Liver (tissue), 8 donors: ENCODE measurements at regions not wholly inside any gene's neighbourhood (a gene's known extent, or its start where the extent isn't known, plus 50 kb on each side); places are given as distances from the start of the nearest gene placed in this dataset.

Source experiments
- DNase-seq: peaks from one replicate; pipeline ENCODE4 v3.0.0-alpha.2; 2017; ENCODE audit warnings: low spot score
- H3K27ac ChIP-seq, 2 donors: one replicate each; pipeline ENCODE4 v1.7.0; 2013; ENCODE audit warnings: inconsistent platforms in 2 of 2, low read length in 2 of 2, control low read depth in 1 of 2, low read depth in 1 of 2, mild to moderate bottlenecking in 1 of 2
- H3K27me3 ChIP-seq, 4 donors: one replicate each; pipeline versions ENCODE4 v1.6.1 to v1.7.0; 2013; ENCODE audit warnings: low read length in 3 of 4, inconsistent platforms in 1 of 4, mild to moderate bottlenecking in 1 of 4, moderate library complexity in 1 of 4; ENCODE audit not compliant: control insufficient read depth in 4 of 4, insufficient read depth in 4 of 4
- H3K36me3 ChIP-seq, 4 donors: one replicate each; pipeline versions ENCODE4 v1.6.1 to v1.7.0; 2013; ENCODE audit warnings: low read length in 3 of 4, mild to moderate bottlenecking in 3 of 4, low read depth in 1 of 4, moderate library complexity in 1 of 4; ENCODE audit not compliant: control insufficient read depth in 4 of 4, insufficient read depth in 3 of 4
- H3K4me1 ChIP-seq, 4 donors: one replicate each; pipeline versions ENCODE4 v1.6.1 to v1.7.0; 2013; ENCODE audit warnings: low read length in 3 of 4, mild to moderate bottlenecking in 3 of 4, moderate library complexity in 1 of 4; ENCODE audit not compliant: control insufficient read depth in 4 of 4, insufficient read depth in 4 of 4
- H3K4me3 ChIP-seq, 3 donors: one replicate each; pipeline versions ENCODE4 v1.6.1 to v1.7.0; 2013; ENCODE audit warnings: low read length in 3 of 3, control low read depth in 1 of 3, low read depth in 1 of 3, mild to moderate bottlenecking in 1 of 3
- H3K9ac ChIP-seq, 2 donors: one replicate each; pipeline ENCODE4 v1.7.0; 2013; ENCODE audit warnings: low read length in 2 of 2, mild to moderate bottlenecking in 2 of 2, moderate library complexity in 2 of 2, control low read depth in 1 of 2, low read depth in 1 of 2
- H3K9me3 ChIP-seq, 4 donors: one replicate each; pipeline versions ENCODE4 v1.6.1 to v1.7.0; 2013; ENCODE audit warnings: low read length in 3 of 4; ENCODE audit not compliant: control insufficient read depth in 4 of 4
- CTCF ChIP-seq: fragments of 150-350 bp; IDR thresholded peaks from 2 replicates; pipeline ENCODE4 v1.5.1; 2017; ENCODE audit warnings: improper control_type of control experiment, low read depth, low read length; ENCODE audit not compliant: missing input control
- EGR1 ChIP-seq, 2 donors: IDR thresholded peaks; 2 replicates each; pipeline ENCODE4 v1.6.1; 2016 to 2018; ENCODE audit warnings: antibody characterized with exemption in 2 of 2, low read depth in 2 of 2
- FOXA1 ChIP-seq: IDR thresholded peaks from 2 replicates; pipeline ENCODE4 v1.6.1; 2016; ENCODE audit warnings: antibody characterized with exemption
- GABPA ChIP-seq, 2 donors: IDR thresholded peaks in 1 of 2; conservative IDR thresholded peaks in 1 of 2; 2 replicates each; pipeline ENCODE4 v1.6.1; 2016; ENCODE audit warnings: antibody characterized with exemption in 2 of 2, mild to moderate bottlenecking in 1 of 2, moderate library complexity in 1 of 2
- HNF4A ChIP-seq, 2 donors: conservative IDR thresholded peaks; 2 replicates each; pipeline ENCODE4 v1.6.1; 2016; ENCODE audit warnings: antibody characterized with exemption in 2 of 2, mild to moderate bottlenecking in 2 of 2
- JUND ChIP-seq, 2 donors: IDR thresholded peaks; 2 replicates each; pipeline ENCODE4 v1.6.1; 2016; ENCODE audit warnings: antibody characterized with exemption in 2 of 2
- MAX ChIP-seq: IDR thresholded peaks from 2 replicates; pipeline ENCODE4 v1.6.1; 2016; ENCODE audit warnings: antibody characterized with exemption
- NR2F2 ChIP-seq: IDR thresholded peaks from 2 replicates; pipeline ENCODE4 v1.6.1; 2016; ENCODE audit warnings: antibody characterized with exemption
- REST ChIP-seq: IDR thresholded peaks from 2 replicates; pipeline ENCODE4 v1.6.1; 2016; ENCODE audit warnings: antibody characterized with exemption, mild to moderate bottlenecking
- RXRA ChIP-seq, 2 donors: IDR thresholded peaks; 2 replicates each; pipeline ENCODE4 v1.6.1; 2017 to 2018; ENCODE audit warnings: antibody characterized with exemption in 2 of 2, mild to moderate bottlenecking in 1 of 2
- TAF1 ChIP-seq: conservative IDR thresholded peaks from 2 replicates; pipeline ENCODE4 v1.6.1; 2016; ENCODE audit warnings: antibody characterized with exemption, mild to moderate bottlenecking
- YY1 ChIP-seq: IDR thresholded peaks from 2 replicates; pipeline ENCODE4 v1.6.1; 2016; ENCODE audit warnings: antibody characterized with exemption, mild to moderate bottlenecking
- ZBTB33 ChIP-seq: IDR thresholded peaks from 2 replicates; pipeline ENCODE4 v1.6.1; 2016; ENCODE audit warnings: antibody characterized with exemption
- WGBS: extraction: QIAGEN DNeasy Blood & Tissue Kit; methylation state at CpG from one replicate; pipeline ENCODE4 v1.1.7; 2013; 5-methylcytosine and 5-hydroxymethylcytosine counted together
- donor health status: healthy.
- donor health status: healthy.
- donor health status: healthy.
- donor health status: healthy.
- donor health status: healthy.

GRCh38 chr13:86445206-86445605 is 646.0 kb upstream of the SLITRK6 start:
- 62% methylated on average over 1 of the region's 1 CpG for WGBS
- no peak overlapping the region for H3K27ac ChIP-seq
- no peak for DNase-seq

GRCh38 chr13:86445672-86446071 is 646.5 kb upstream of the SLITRK6 start:
- H3K27me3 ChIP-seq: peaks cover 0 to 2% (median 0%) of the 10 kb centered on the region in 4 donors
- no peaks in the 10 kb centered on the region for H3K36me3 ChIP-seq
- no peak overlapping the region for H3K27ac ChIP-seq
- no peak overlapping the region for H3K9ac ChIP-seq
- 74% methylated on average over 3 of the region's 3 CpGs for WGBS
- H3K4me1 ChIP-seq: no peaks in the 10 kb centered on the region
- no peak for DNase-seq
- H3K9me3 ChIP-seq: no peaks in the 10 kb centered on the region
- no peak overlapping the region for H3K4me3 ChIP-seq
- TF ChIP-seq MAX: no peak
- TF ChIP-seq ZBTB33: no peak
- TF ChIP-seq FOXA1: no peak
- TF ChIP-seq GABPA (IDR thresholded peaks at IDR 0.05 in 1 of 2, conservative IDR thresholded peaks at IDR 0.05 in 1 of 2): no peak
- no peak for TF ChIP-seq YY1
- TF ChIP-seq NR2F2: no peak
- TF ChIP-seq TAF1: no peak
- no peak for TF ChIP-seq EGR1 (IDR thresholded peaks at IDR 0.05; ENCODE audit: low read depth in 2 of 2)
- no peak for TF ChIP-seq RXRA (IDR thresholded peaks at IDR 0.05)

More at GRCh38 chr13:86445206-86445605, 646.0 kb upstream of the SLITRK6 start:
- Histone ChIP-seq H3K4me1 (no peaks in the 10 kb centered on the region), H3K27me3 (peaks cover 0 to 2% (median 0%) of the 10 kb centered on the region in 4 donors), H3K9me3 (no peaks in the 10 kb centered on the region), H3K4me3 (no peak overlapping the region), H3K9ac (no peak overlapping the region), H3K36me3 (no peaks in the 10 kb centered on the region)
- no peak for TF ChIP-seq MAX
- no peak for TF ChIP-seq TAF1
- TF ChIP-seq FOXA1: no peak
- TF ChIP-seq REST: no peak
- no peak for TF ChIP-seq CTCF
- TF ChIP-seq HNF4A (conservative IDR thresholded peaks at IDR 0.05): no peak
- no peak for TF ChIP-seq YY1
- no peak for TF ChIP-seq JUND (IDR thresholded peaks at IDR 0.05)
